Ishikawa (cell line): ENCODE measurements at regions not wholly inside any gene's neighbourhood (a gene's known extent, or its start where the extent isn't known, plus 50 kb on each side); places are given as distances from the start of the nearest gene placed in this dataset.

Source experiments
- CEBPB ChIP-seq: IDR thresholded peaks from 2 replicates; pipeline ENCODE4 v1.6.1; 2012
- CREB1 ChIP-seq: IDR thresholded peaks from 2 replicates; pipeline ENCODE4 v1.6.1; 2012; ENCODE audit warnings: low read depth
- EGR1 ChIP-seq: IDR thresholded peaks from 2 replicates; pipeline ENCODE4 v1.6.1; 2012
- EP300 ChIP-seq: IDR thresholded peaks from 2 replicates; pipeline ENCODE4 v1.6.1; 2012; ENCODE audit warnings: borderline replicate concordance
- FOXM1 ChIP-seq: IDR thresholded peaks from 2 replicates; pipeline ENCODE4 v1.6.1; 2012; ENCODE audit warnings: low read depth, borderline replicate concordance
- MAX ChIP-seq: IDR thresholded peaks from 2 replicates; pipeline ENCODE4 v1.6.1; 2012
- NFIC ChIP-seq: IDR thresholded peaks from 2 replicates; pipeline ENCODE4 v1.6.1; 2012
- RAD21 ChIP-seq: IDR thresholded peaks from 2 replicates; pipeline ENCODE4 v1.6.1; 2012; ENCODE audit warnings: low read depth
- TAF1 ChIP-seq: IDR thresholded peaks from 2 replicates; pipeline ENCODE4 v1.6.1; 2012; ENCODE audit warnings: low read depth, mild to moderate bottlenecking
- TCF12 ChIP-seq: IDR thresholded peaks from 2 replicates; pipeline ENCODE4 v1.6.1; 2012; ENCODE audit warnings: low read depth
- TEAD4 ChIP-seq: IDR thresholded peaks from 2 replicates; pipeline ENCODE4 v1.6.1; 2012
- USF1 ChIP-seq: IDR thresholded peaks from 2 replicates; pipeline ENCODE4 v1.6.1; 2012
- YY1 ChIP-seq: IDR thresholded peaks from 2 replicates; pipeline ENCODE4 v1.6.1; 2012; ENCODE audit warnings: low read depth
- ZBTB7A ChIP-seq: IDR thresholded peaks from 2 replicates; pipeline ENCODE4 v1.6.1; 2012; ENCODE audit warnings: low read depth
- TF ChIP-seq, protein P1 (sequence below): IDR thresholded peaks from 2 replicates; pipeline ENCODE4 v1.6.1; 2012; ENCODE audit warnings: low read depth, mild to moderate bottlenecking

GRCh38 chr1:227449741-227450441, 113.5 kb upstream of the ZNF678 start:
- TF ChIP-seq FOXM1 (no peak), YY1 (no peak)

DNA sequence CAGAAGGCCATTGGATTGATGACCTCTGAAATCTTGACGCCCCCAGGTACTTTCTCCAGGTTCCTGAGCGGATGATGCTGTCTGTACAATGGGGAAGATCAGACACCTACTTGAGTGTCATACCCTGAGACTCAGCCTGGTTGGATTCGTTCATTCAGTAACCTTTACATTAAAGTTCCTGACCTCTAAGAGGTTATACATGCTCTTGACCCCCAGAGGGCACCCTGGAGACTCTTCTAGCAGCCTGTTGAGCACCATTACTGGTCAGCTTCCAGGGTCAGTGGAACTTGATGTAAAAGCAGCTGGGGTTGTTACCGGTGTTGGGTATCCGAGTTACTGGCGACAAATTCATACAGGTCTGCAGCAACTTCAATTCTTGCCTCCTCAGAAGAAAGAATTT, 114.3 kb upstream of the ZNF678 start:
- peak; percentile 59 for TF ChIP-seq RAD21
- TF ChIP-seq ZBTB7A: no peak

DNA sequence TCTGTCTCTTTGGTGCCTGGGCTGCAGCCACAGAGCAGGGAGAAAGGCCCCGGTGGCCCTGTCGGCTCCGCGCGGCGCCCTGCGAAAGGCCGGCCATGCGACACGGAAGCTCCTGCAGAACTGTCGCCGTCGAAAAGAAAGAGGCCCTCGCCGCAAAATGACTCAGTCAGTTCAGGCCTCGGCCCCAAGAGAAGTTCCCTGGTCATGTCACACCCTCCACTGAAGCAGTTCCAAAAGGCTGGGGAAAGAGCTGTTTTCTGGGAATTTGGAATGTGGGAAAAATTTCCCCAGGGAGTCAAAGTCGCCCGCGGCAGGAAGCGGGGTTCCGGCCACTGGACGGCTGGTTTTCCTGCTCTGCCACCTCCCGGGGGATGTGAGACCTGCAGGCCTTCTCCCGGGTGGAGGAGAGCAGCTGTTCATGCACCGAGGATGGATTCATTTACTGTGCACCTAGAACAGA, 115.8 kb upstream of the ZNF678 start:
- TF ChIP-seq EGR1: no peak
- no peak for TF ChIP-seq YY1
- no peak for TF ChIP-seq USF1

DNA sequence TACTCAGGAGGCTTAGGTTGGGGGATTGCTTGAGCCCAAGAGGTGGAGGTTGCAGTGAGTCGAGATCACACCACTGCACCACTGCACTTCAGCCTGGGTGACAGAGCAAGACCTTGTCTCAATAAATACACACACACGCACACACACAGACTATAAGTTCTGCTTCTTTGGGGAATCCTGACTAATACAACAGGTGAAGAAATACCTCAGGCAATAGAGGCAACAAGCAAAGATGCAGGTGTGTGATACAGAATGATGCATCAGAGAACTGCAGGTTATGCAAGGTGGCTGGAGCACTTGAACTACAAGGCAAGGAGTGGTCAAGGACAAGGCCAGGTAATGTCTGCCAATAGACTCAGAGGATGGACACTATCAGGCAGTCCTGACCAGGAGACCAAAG, 117.6 kb upstream of the ZNF678 start:
- TF ChIP-seq USF1: no peak
- TF ChIP-seq CREB1: no peak
- no peak for TF ChIP-seq TEAD4
- TF ChIP-seq, protein P1, sequence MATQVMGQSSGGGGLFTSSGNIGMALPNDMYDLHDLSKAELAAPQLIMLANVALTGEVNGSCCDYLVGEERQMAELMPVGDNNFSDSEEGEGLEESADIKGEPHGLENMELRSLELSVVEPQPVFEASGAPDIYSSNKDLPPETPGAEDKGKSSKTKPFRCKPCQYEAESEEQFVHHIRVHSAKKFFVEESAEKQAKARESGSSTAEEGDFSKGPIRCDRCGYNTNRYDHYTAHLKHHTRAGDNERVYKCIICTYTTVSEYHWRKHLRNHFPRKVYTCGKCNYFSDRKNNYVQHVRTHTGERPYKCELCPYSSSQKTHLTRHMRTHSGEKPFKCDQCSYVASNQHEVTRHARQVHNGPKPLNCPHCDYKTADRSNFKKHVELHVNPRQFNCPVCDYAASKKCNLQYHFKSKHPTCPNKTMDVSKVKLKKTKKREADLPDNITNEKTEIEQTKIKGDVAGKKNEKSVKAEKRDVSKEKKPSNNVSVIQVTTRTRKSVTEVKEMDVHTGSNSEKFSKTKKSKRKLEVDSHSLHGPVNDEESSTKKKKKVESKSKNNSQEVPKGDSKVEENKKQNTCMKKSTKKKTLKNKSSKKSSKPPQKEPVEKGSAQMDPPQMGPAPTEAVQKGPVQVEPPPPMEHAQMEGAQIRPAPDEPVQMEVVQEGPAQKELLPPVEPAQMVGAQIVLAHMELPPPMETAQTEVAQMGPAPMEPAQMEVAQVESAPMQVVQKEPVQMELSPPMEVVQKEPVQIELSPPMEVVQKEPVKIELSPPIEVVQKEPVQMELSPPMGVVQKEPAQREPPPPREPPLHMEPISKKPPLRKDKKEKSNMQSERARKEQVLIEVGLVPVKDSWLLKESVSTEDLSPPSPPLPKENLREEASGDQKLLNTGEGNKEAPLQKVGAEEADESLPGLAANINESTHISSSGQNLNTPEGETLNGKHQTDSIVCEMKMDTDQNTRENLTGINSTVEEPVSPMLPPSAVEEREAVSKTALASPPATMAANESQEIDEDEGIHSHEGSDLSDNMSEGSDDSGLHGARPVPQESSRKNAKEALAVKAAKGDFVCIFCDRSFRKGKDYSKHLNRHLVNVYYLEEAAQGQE: no peak
- no peak for TF ChIP-seq NFIC
- TF ChIP-seq EP300: no peak
- TF ChIP-seq TAF1: no peak
- TF ChIP-seq EGR1: no peak
- TF ChIP-seq RAD21: no peak

GRCh38 chr1:227445092-227445674, 118.2 kb upstream of the ZNF678 start:
- TF ChIP-seq FOXM1 (no peak), USF1 (no peak)

GRCh38 chr1:227440182-227440581, 121.9 kb upstream of the CDC42BPA start:
- TF ChIP-seq FOXM1 (no peak), TCF12 (no peak), MAX (no peak), EP300 (no peak), NFIC (no peak), TEAD4 (no peak), CREB1 (no peak), ZBTB7A (no peak), RAD21 (no peak), TAF1 (no peak), USF1 (no peak), EGR1 (no peak), YY1 (no peak), CEBPB (no peak)
- TF ChIP-seq, protein P1: no peak
